ENCODE measurements at regions not wholly inside any gene's neighbourhood (a gene's known extent, or its start where the extent isn't known, plus 50 kb on each side); places are given as distances from the start of the nearest gene placed in this dataset.

- Histone ChIP-seq H2BK15ac (ENCODE audit: low read depth, low read length) (peak overlapping the region; percentile 36; the same call in 2 of the 3 replicates), H4K20me1 (ENCODE audit: insufficient read depth, low read length) (no peaks in the 10 kb centered on the region), H2BK5ac (ENCODE audit: low read depth, low read length, poor library complexity, severe bottlenecking) (peak overlapping the region; percentile 84), H3K4me3 (ENCODE audit: insufficient read depth, low read depth, low read length) (no peak overlapping the region), H3K18ac (ENCODE audit: low read depth, low read length) (peak overlapping the region; percentile 58; the same call in 1 of the 2 replicates), H4K91ac (ENCODE audit: insufficient read depth, low read depth, low read length) (peak overlapping the region; percentile 37; the same call in 1 of the 2 replicates), H3K23ac (ENCODE audit: low read depth, low read length) (peak overlapping the region; percentile 47; the same call in 1 of the 2 replicates), H2AK5ac (ENCODE audit: low read depth, low read length) (peak overlapping the region; percentile 18; the same call in 1 of the 2 replicates), H3K4me1 (ENCODE audit: control insufficient read depth, insufficient read depth, low read length) (no peaks in the 10 kb centered on the region; the same call in 1 of the 2 replicates), H3K9me1 (ENCODE audit: insufficient read depth, low read length) (no peaks in the 10 kb centered on the region; the same call in 1 of the 2 replicates), H3K9ac (ENCODE audit: low read depth, low read length) (no peak overlapping the region), H4K5ac (ENCODE audit: low read depth, low read length) (peak overlapping the region; percentile 65; the same call in 1 of the 2 replicates), H3K4ac (ENCODE audit: low read depth, low read length) (peak overlapping the region; percentile 44), H2BK20ac (ENCODE audit: low read depth, low read length) (peak overlapping the region; percentile 52), H3K79me1 (ENCODE audit: low read depth in 1 of 2, low read length in 2 of 2) (no peaks in the 10 kb centered on the region), H3K27ac (ENCODE audit: insufficient read depth, low read length) (no peak overlapping the region), H3K36me3 (ENCODE audit: control insufficient read depth, insufficient read depth, low read length) (no peaks in the 10 kb centered on the region), H2BK120ac (ENCODE audit: low read depth, low read length) (peak overlapping the region; percentile 72), H3K9me3 (ENCODE audit: control insufficient read depth, insufficient read depth, low read length) (no peaks in the 10 kb centered on the region), H3K27me3 (ENCODE audit: control insufficient read depth, insufficient read depth, low read length) (no peaks in the 10 kb centered on the region), H2AFZ (replicated peaks; ENCODE audit: low read length, poor library complexity) (peak overlapping the region; percentile 70), H3K56ac (ENCODE audit: extremely low read depth, insufficient read depth, low read length) (no peak overlapping the region), H2AK9ac (replicated peaks; ENCODE audit: low read depth, low read length, poor library complexity) (no peak overlapping the region), H4K8ac (ENCODE audit: low read depth in 2 of 2, low read length in 2 of 2) (peak overlapping the region; percentile 66 to 67; a peak in 3 of 4 replicates), H3K4me2 (ENCODE audit: low read depth, low read length) (no peak overlapping the region), H3K14ac (replicated peaks; ENCODE audit: low read depth, low read length) (peak overlapping the region; percentile 66)
- CTCF ChIA-PET = interaction anchor here (0.9 to 1.4 kb wide), 4 partner anchors 8 to 27 kb away, joined by 3 to 4 read pairs (median 4); no protein-coding TSS in a partner anchor
- DNase-seq (peak; percentile 79), ATAC-seq (ENCODE audit: low read depth) (peak; percentile 81)
- BruUV-seq (replicated peaks) = no TSS peak
- in situ Hi-C loops (cut with MboI; ENCODE audit: low sequenced_read_pairs) (no loop called here), intact Hi-C loops (cut with micrococcal nuclease) (no loop called here), dilution Hi-C loops (cut with HindIII; ENCODE audit: low sequenced_read_pairs, unreplicated experiment) (no loop called here)
- TF ChIP-seq RAD21 (IDR thresholded peaks at IDR 0.05; ENCODE audit: low read length) (peak; percentile 53), CHD1 (IDR thresholded peaks at IDR 0.05; ENCODE audit: low read depth, low read length) (no peak), SMC3 (IDR thresholded peaks at IDR 0.05; ENCODE audit: low read depth, low read length) (0 out of 2 replicates have a peak, but pooled peaks have one; percentile 28), MAFK (IDR thresholded peaks at IDR 0.05; ENCODE audit: low read depth, low read length) (no peak)
- TF ChIP-seq, protein P1, sequence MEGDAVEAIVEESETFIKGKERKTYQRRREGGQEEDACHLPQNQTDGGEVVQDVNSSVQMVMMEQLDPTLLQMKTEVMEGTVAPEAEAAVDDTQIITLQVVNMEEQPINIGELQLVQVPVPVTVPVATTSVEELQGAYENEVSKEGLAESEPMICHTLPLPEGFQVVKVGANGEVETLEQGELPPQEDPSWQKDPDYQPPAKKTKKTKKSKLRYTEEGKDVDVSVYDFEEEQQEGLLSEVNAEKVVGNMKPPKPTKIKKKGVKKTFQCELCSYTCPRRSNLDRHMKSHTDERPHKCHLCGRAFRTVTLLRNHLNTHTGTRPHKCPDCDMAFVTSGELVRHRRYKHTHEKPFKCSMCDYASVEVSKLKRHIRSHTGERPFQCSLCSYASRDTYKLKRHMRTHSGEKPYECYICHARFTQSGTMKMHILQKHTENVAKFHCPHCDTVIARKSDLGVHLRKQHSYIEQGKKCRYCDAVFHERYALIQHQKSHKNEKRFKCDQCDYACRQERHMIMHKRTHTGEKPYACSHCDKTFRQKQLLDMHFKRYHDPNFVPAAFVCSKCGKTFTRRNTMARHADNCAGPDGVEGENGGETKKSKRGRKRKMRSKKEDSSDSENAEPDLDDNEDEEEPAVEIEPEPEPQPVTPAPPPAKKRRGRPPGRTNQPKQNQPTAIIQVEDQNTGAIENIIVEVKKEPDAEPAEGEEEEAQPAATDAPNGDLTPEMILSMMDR (conservative IDR thresholded peaks at IDR 0.05; ENCODE audit: low read depth, low read length) = peak; percentile 46
- WGBS, 2 experiments (ENCODE audit: extremely low coverage in 2 of 2, insufficient read length in 1 of 2) = no CpG with 5 or more reads among the region's 2 CpGs
- POLR2A ChIA-PET (ENCODE audit: unreplicated experiment) = no interaction called here
These were observed 179.2 kb downstream of the SLC7A11 start for GRCh38 chr4:138062929-138063328.

Measured in IMR-90 (cell line).